K562 (cell line): ENCODE measurements at regions not wholly inside any gene's neighbourhood (a gene's known extent, or its start where the extent isn't known, plus 50 kb on each side); places are given as distances from the start of the nearest gene placed in this dataset.

Experiments
- ATAC-seq: fragments of 200-7000 bp; cut with Tn5 transposase; 3 replicates; pipeline ENCODE4 v1.9.1; 2020; ENCODE audit warnings: moderate library complexity
- BruUV-seq: library from RNA; stranded (reverse); fragments of 400-500 nt; replicated peaks from 2 replicates; lab custom pipeline; 2021; lab: Mats Ljungman, UMichigan
- CTCF ChIA-PET: fragments of 300-600 bp; formaldehyde crosslinking; extraction: SDS; loops from one replicate; lab custom pipeline; 2021; ENCODE audit warnings: low intra/inter-chr PET ratio; lab: Yijun Ruan, JAX
- POLR2A ChIA-PET: fragments of 300-600, 350-650 bp; sonication (Branson Sonifier 250); formaldehyde crosslinking; extraction: SDS; loops from one replicate; lab custom pipeline; 2021; ENCODE audit warnings: antibody characterized with exemption, inconsistent platforms; lab: Yijun Ruan, JAX
- DNase-seq, 4 experiments: peaks; one replicate each; pipeline versions ENCODE4 v3.0.0 to v3.0.0-alpha.2; 2011 to 2018; ENCODE audit warnings: low spot score in 3 of 4, mixed read lengths in 3 of 4; ENCODE audit errors: extremely low read depth in 1 of 4
- FAIRE-seq: peaks from 2 replicates; lab custom pipeline; 2011; peaks lifted over from hg19 to GRCh38; lab: Jason Lieb, UNC
- H2AFZ ChIP-seq: 2 replicates; pipeline ENCODE4 v1.6.0; 2011; ENCODE audit warnings: low read depth, low read length, control low read depth, inconsistent platforms
- H3K27ac ChIP-seq: fragments of 200-600 bp; 3 replicates; pipeline ENCODE4 v1.8.0; 2011; ENCODE audit warnings: low read depth, mild to moderate bottlenecking, control low read depth, inconsistent platforms, low read length, moderate library complexity, mixed read lengths; ENCODE audit errors: extremely low read depth
- H3K27me3 ChIP-seq, 2 experiments: fragments of 300-600 bp in 1 of 2; 2 replicates in 1 of 2; 3 replicates in 1 of 2; pipeline versions ENCODE4 v1.6.0 to v1.8.0; 2011; ENCODE audit warnings: inconsistent platforms in 2 of 2, low read length in 2 of 2, mild to moderate bottlenecking in 1 of 2, mixed read lengths in 1 of 2, moderate library complexity in 1 of 2; ENCODE audit not compliant: control insufficient read depth in 2 of 2, insufficient read depth in 2 of 2
- H3K36me3 ChIP-seq: fragments of 300-600 bp; 3 replicates; pipeline ENCODE4 v1.8.0; 2011; ENCODE audit warnings: mild to moderate bottlenecking, low read length, inconsistent platforms; ENCODE audit not compliant: control insufficient read depth, insufficient read depth
- H3K4me1 ChIP-seq, 2 experiments: fragments of 200-600 bp in 1 of 2; replicated peaks in 1 of 2; 2 replicates in 1 of 2; 3 replicates in 1 of 2; pipeline versions ENCODE4 v1.5.1 to v1.8.0; 2011; ENCODE audit warnings: inconsistent platforms in 2 of 2, low read length in 2 of 2, mild to moderate bottlenecking in 1 of 2, mixed read lengths in 1 of 2, moderate library complexity in 1 of 2; ENCODE audit not compliant: control insufficient read depth in 2 of 2, insufficient read depth in 2 of 2
- H3K4me2 ChIP-seq: 2 replicates; pipeline ENCODE4 v1.6.1; 2011; ENCODE audit warnings: low read length, control low read depth, inconsistent platforms, mixed read lengths; ENCODE audit not compliant: insufficient read depth
- H3K4me3 ChIP-seq: fragments of 200-600 bp; sonication (generic), shearing (Covaris generic); 2 replicates; pipeline ENCODE4 v1.5.1; 2016; ENCODE audit warnings: control low read depth, inconsistent platforms
- H3K79me2 ChIP-seq: fragments of 200-600 bp; 3 replicates; pipeline ENCODE4 v1.8.0; 2011; ENCODE audit warnings: low read length, inconsistent platforms; ENCODE audit not compliant: control insufficient read depth, insufficient read depth
- H3K9ac ChIP-seq, 2 experiments: 2 replicates each; pipeline versions ENCODE4 v1.6.0 to v1.6.1; 2011; ENCODE audit warnings: low read depth in 2 of 2, low read length in 2 of 2, control low read depth in 1 of 2, inconsistent platforms in 1 of 2, mild to moderate bottlenecking in 1 of 2, mixed read lengths in 1 of 2; ENCODE audit not compliant: insufficient read depth in 1 of 2
- H3K9me1 ChIP-seq: one replicate; pipeline ENCODE4 v1.6.0; 2011; ENCODE audit warnings: inconsistent platforms, mild to moderate bottlenecking, low read length, moderate library complexity; ENCODE audit not compliant: control insufficient read depth, insufficient read depth
- H3K9me3 ChIP-seq: replicated peaks from 2 replicates; pipeline ENCODE4 v1.5.1; 2011; ENCODE audit warnings: low read depth, low read length, inconsistent platforms; ENCODE audit not compliant: control insufficient read depth, insufficient read depth
- H4K20me1 ChIP-seq: replicated peaks from 2 replicates; pipeline ENCODE4 v1.6.1; 2011; ENCODE audit warnings: low read length, inconsistent platforms, mixed read lengths; ENCODE audit not compliant: control insufficient read depth, insufficient read depth
- FOS ChIP-seq: IDR thresholded peaks from 3 replicates; pipeline ENCODE4 v1.6.1; 2011; ENCODE audit not compliant: insufficient read length; ENCODE audit errors: extremely low read depth
- NR2C2 ChIP-seq, 2 experiments: fragments of 200-800 bp in 1 of 2; sonication (Bioruptor generic) in 1 of 2; sonication (generic) in 1 of 2; formaldehyde crosslinking in 1 of 2; IDR thresholded peaks; 2 replicates each; pipeline versions ENCODE4 v1.6.1 to v1.8.0; 2016 to 2022; ENCODE audit warnings: mild to moderate bottlenecking in 1 of 2, missing compliant biosample characterization in 1 of 2, missing genetic modification characterization in 1 of 2, missing genetic modification reagents in 1 of 2
- SRSF7 ChIP-seq: fragments of 200-400 bp; formaldehyde crosslinking; optimal IDR thresholded peaks from 2 replicates; pipeline ENCODE3; 2017; ENCODE audit warnings: mild to moderate bottlenecking, low read depth, low read length
- WGBS: fragments of 100-300 bp; shearing (Covaris generic); methylation state at CpG from one replicate; pipeline ENCODE4 v1.1.6; 2016; ENCODE audit warnings: low coverage, mixed read lengths; ENCODE audit not compliant: insufficient coverage; ENCODE audit errors: missing lambda C conversion rate; 5-methylcytosine and 5-hydroxymethylcytosine counted together
- in situ Hi-C: fragments of 300-500 bp; cut with MboI; formaldehyde crosslinking; loops from 4 replicates; pipeline ENCODE4 v1.15.0; 2018; ENCODE audit warnings: inconsistent platforms, mixed read lengths
- intact Hi-C: fragments of 100-400 bp; cut with micrococcal nuclease; formaldehyde crosslinking; loops from 2 replicates; pipeline ENCODE4 v1.14.2; 2022
- TF ChIP-seq, protein P1 (sequence below): fragments of 200-400 bp; formaldehyde crosslinking; IDR thresholded peaks from 2 replicates; pipeline ENCODE4 v1.6.1; 2017; ENCODE audit warnings: mild to moderate bottlenecking, low read depth, low read length, moderate library complexity
- TF ChIP-seq, protein P2 (sequence below): sonication (generic); formaldehyde crosslinking; IDR thresholded peaks from 2 replicates; pipeline ENCODE4 v1.8.1; 2023; ENCODE audit warnings: mild to moderate bottlenecking, missing genetic modification reagents, moderate library complexity

DNA sequence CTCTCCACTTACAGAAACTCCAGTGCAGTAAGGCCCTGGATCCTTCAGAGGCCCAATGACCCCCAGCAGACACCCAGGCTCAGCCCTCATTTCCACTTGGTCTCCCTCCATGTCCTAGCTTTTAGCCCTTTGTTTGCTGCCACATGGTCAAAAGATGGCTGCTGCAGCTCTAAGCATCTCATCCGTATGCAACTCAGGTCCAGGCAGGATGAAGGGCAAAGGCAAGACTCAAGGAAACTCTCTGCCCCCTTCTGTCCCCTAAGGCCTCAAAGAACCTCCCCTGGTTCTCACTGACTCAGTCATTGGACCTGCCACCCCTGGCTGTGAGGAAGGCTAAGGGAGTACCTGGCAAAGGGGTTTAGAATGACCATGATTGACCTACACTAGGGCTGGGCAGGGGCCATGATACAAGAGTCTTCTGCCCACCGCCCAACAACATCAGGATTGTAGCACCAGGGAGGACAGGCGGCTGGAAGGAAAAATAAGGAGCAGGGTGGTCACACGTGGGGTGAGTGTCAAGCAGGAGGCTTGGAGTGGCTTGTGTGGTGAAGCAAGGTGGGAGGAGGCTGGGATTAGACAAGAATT, 303.8 kb upstream of the ZMIZ1 start:
- TF ChIP-seq SRSF7, result no peak
- no peak for TF ChIP-seq NR2C2 (CRISPR knock-in tag; IDR thresholded peaks at IDR 0.05)
- TF ChIP-seq NR2C2 (tag; IDR thresholded peaks at IDR 0.05), result no peak
- TF ChIP-seq, protein P1, sequence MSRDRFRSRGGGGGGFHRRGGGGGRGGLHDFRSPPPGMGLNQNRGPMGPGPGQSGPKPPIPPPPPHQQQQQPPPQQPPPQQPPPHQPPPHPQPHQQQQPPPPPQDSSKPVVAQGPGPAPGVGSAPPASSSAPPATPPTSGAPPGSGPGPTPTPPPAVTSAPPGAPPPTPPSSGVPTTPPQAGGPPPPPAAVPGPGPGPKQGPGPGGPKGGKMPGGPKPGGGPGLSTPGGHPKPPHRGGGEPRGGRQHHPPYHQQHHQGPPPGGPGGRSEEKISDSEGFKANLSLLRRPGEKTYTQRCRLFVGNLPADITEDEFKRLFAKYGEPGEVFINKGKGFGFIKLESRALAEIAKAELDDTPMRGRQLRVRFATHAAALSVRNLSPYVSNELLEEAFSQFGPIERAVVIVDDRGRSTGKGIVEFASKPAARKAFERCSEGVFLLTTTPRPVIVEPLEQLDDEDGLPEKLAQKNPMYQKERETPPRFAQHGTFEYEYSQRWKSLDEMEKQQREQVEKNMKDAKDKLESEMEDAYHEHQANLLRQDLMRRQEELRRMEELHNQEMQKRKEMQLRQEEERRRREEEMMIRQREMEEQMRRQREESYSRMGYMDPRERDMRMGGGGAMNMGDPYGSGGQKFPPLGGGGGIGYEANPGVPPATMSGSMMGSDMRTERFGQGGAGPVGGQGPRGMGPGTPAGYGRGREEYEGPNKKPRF, result no peak
- TF ChIP-seq, protein P2, sequence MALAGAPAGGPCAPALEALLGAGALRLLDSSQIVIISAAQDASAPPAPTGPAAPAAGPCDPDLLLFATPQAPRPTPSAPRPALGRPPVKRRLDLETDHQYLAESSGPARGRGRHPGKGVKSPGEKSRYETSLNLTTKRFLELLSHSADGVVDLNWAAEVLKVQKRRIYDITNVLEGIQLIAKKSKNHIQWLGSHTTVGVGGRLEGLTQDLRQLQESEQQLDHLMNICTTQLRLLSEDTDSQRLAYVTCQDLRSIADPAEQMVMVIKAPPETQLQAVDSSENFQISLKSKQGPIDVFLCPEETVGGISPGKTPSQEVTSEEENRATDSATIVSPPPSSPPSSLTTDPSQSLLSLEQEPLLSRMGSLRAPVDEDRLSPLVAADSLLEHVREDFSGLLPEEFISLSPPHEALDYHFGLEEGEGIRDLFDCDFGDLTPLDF (CRISPR knock-in tag), result no peak
- no peak for TF ChIP-seq FOS
- ATAC-seq (no peak), DNase-seq (no peak), FAIRE-seq (no peak)
- CTCF ChIA-PET, result no interaction called here
- H3K9me3 ChIP-seq, result no peaks in the 10 kb centered on the region
- intact Hi-C loops (no loop called here), in situ Hi-C loops (no loop called here)
- H3K4me3 ChIP-seq, result no peak overlapping the region
- no peaks in the 10 kb centered on the region for H3K36me3 ChIP-seq
- H3K9ac ChIP-seq, result no peak overlapping the region
- peaks cover 5% of the 10 kb centered on the region for H4K20me1 ChIP-seq
- H3K9me1 ChIP-seq, result no peaks in the 10 kb centered on the region
- WGBS, result 0% methylated on average over 4 of the region's 4 CpGs
- no peak overlapping the region for H2AFZ ChIP-seq
- H3K4me1 ChIP-seq, result no peaks in the 10 kb centered on the region
- no peak overlapping the region for H3K27ac ChIP-seq
- POLR2A ChIA-PET, result interaction anchor here (0.6 kb wide), 2 partner anchors 31 to 957 kb away, joined by 3 to 4 read pairs; no protein-coding TSS in a partner anchor
- no peak overlapping the region for H3K4me2 ChIP-seq
- BruUV-seq, result no TSS peak
- no peaks in the 10 kb centered on the region for H3K79me2 ChIP-seq
- H3K27me3 ChIP-seq, result peaks cover 31 to 78% of the 10 kb centered on the region in 2 experiments; a peak in 4 of 5 replicates
